ENCODE measurements at regions not wholly inside any gene's neighbourhood (a gene's known extent, or its start where the extent isn't known, plus 50 kb on each side); places are given as distances from the start of the nearest gene placed in this dataset.

GRCh38 chr5:17430241-17430640 is 67.8 kb upstream of the TAF11L2 start:
- ATAC-seq = no peak
- Histone ChIP-seq H3K4me1 (no peaks in the 10 kb centered on the region), H3K9me3 (no peaks in the 10 kb centered on the region), H3K4me3 (no peak overlapping the region), H3K36me3 (no peaks in the 10 kb centered on the region), H3K27me3 (peaks cover 5% of the 10 kb centered on the region), H3K27ac (no peak overlapping the region)
- TF ChIP-seq POLR2A (IDR thresholded peaks at IDR 0.05) = no peak
- no peak for TF ChIP-seq EP300 (IDR thresholded peaks at IDR 0.05)
- no peak for TF ChIP-seq CTCF (IDR thresholded peaks at IDR 0.05)
- WGBS, 2 donors (ENCODE audit: low coverage in 1 of 2) = 61% methylated on average over 2 of the region's 5 CpGs; no CpG with 5 or more reads in 1 of the 2 donors

- Histone ChIP-seq H3K4me3 (no peak overlapping the region), H3K9me3 (no peaks in the 10 kb centered on the region), H3K36me3 (no peaks in the 10 kb centered on the region), H3K27me3 (peaks cover 5% of the 10 kb centered on the region), H3K27ac (no peak overlapping the region), H3K4me1 (no peaks in the 10 kb centered on the region)
- ATAC-seq = no peak
- WGBS, 2 donors (ENCODE audit: low coverage in 1 of 2) = 87 to 96% methylated on average over 5 to 8 of the region's 8 CpGs
- TF ChIP-seq POLR2A (IDR thresholded peaks at IDR 0.05) (no peak), CTCF (IDR thresholded peaks at IDR 0.05) (no peak), EP300 (IDR thresholded peaks at IDR 0.05) (no peak), POLR2AphosphoS5 (IDR thresholded peaks at IDR 0.05) (no peak)
Observed at GRCh38 chr5:17431272-17432050, 66.6 kb upstream of the TAF11L2 start.

GRCh38 chr5:17432569-17432968 is 65.5 kb upstream of the TAF11L2 start:
- 85 to 88% methylated on average over 3 of the region's 3 CpGs for WGBS, 2 donors (ENCODE audit: low coverage in 1 of 2)
- Histone ChIP-seq H3K27me3 (peaks cover 5% of the 10 kb centered on the region), H3K9me3 (no peaks in the 10 kb centered on the region), H3K36me3 (no peaks in the 10 kb centered on the region), H3K4me3 (no peak overlapping the region), H3K4me1 (no peaks in the 10 kb centered on the region), H3K27ac (no peak overlapping the region)
- ATAC-seq = no peak
- no peak for TF ChIP-seq EP300 (IDR thresholded peaks at IDR 0.05)
- no peak for TF ChIP-seq POLR2A (IDR thresholded peaks at IDR 0.05)
- TF ChIP-seq CTCF (IDR thresholded peaks at IDR 0.05) = no peak
- TF ChIP-seq POLR2AphosphoS5 (IDR thresholded peaks at IDR 0.05) = no peak

- H3K36me3 ChIP-seq = no peaks in the 10 kb centered on the region
- H3K9me3 ChIP-seq = peaks cover 0 to 2% (median 0%) of the 10 kb centered on the region in 3 donors
- WGBS, 2 donors (ENCODE audit: low coverage in 1 of 2) = 51 to 77% methylated on average over 4 to 5 of the region's 6 CpGs
- H3K27ac ChIP-seq = no peak overlapping the region
- TF ChIP-seq CTCF (IDR thresholded peaks at IDR 0.05) (no peak), POLR2A (IDR thresholded peaks at IDR 0.05) (no peak), EP300 (IDR thresholded peaks at IDR 0.05) (no peak), POLR2AphosphoS5 (IDR thresholded peaks at IDR 0.05) (no peak)
- no peaks in the 10 kb centered on the region for H3K4me1 ChIP-seq
- peaks cover 5% of the 10 kb centered on the region for H3K27me3 ChIP-seq
- H3K4me3 ChIP-seq = no peak overlapping the region
- no peak for ATAC-seq
Observed at GRCh38 chr5:17433406-17433805, 64.6 kb upstream of the TAF11L2 start.

- no peaks in the 10 kb centered on the region for H3K4me1 ChIP-seq
Observed at GRCh38 chr5:17434982-17435381, 63.0 kb upstream of the TAF11L2 start.

More at GRCh38 chr5:17434982-17435381, 63.0 kb upstream of the TAF11L2 start:
- H3K9me3 ChIP-seq = peaks cover 0 to 18% (median 0%) of the 10 kb centered on the region in 3 donors
- H3K27me3 ChIP-seq = peaks cover 5% of the 10 kb centered on the region
- H3K36me3 ChIP-seq = no peaks in the 10 kb centered on the region
- no peak for TF ChIP-seq POLR2A (IDR thresholded peaks at IDR 0.05)
- no peak for TF ChIP-seq POLR2AphosphoS5 (IDR thresholded peaks at IDR 0.05)
- no peak for TF ChIP-seq CTCF (IDR thresholded peaks at IDR 0.05)
- no peak for TF ChIP-seq EP300 (IDR thresholded peaks at IDR 0.05)
- H3K4me3 ChIP-seq = no peak overlapping the region
- ATAC-seq = no peak
- no peak overlapping the region for H3K27ac ChIP-seq
